Skeletal muscle tissue (tissue), 3 donors: ENCODE measurements at regions not wholly inside any gene's neighbourhood (a gene's known extent, or its start where the extent isn't known, plus 50 kb on each side); places are given as distances from the start of the nearest gene placed in this dataset.

ENCODE experiments used
- H3K27ac ChIP-seq: one replicate; pipeline ENCODE4 v1.7.0; 2013; ENCODE audit warnings: mild to moderate bottlenecking, low read depth, low read length, inconsistent platforms
- H3K27me3 ChIP-seq, 3 donors: one replicate each; pipeline ENCODE4 v1.7.0; 2013; ENCODE audit warnings: low read length in 3 of 3; ENCODE audit not compliant: control insufficient read depth in 3 of 3, insufficient read depth in 3 of 3
- H3K36me3 ChIP-seq, 3 donors: one replicate each; pipeline ENCODE4 v1.7.0; 2013; ENCODE audit warnings: low read length in 3 of 3; ENCODE audit not compliant: control insufficient read depth in 3 of 3, insufficient read depth in 3 of 3
- H3K4me1 ChIP-seq, 3 donors: one replicate each; pipeline ENCODE4 v1.7.0; 2013; ENCODE audit warnings: low read length in 3 of 3, mild to moderate bottlenecking in 3 of 3; ENCODE audit not compliant: control insufficient read depth in 3 of 3, insufficient read depth in 3 of 3
- H3K4me3 ChIP-seq, 3 donors: one replicate each; pipeline ENCODE4 v1.7.0; 2013; ENCODE audit warnings: low read length in 3 of 3
- H3K9ac ChIP-seq, 3 donors: one replicate each; pipeline ENCODE4 v1.7.0; 2013; ENCODE audit warnings: low read length in 3 of 3, mild to moderate bottlenecking in 3 of 3, moderate library complexity in 2 of 3, low read depth in 1 of 3
- H3K9me3 ChIP-seq, 3 donors: one replicate each; pipeline ENCODE4 v1.7.0; 2013; ENCODE audit warnings: low read length in 3 of 3; ENCODE audit not compliant: control insufficient read depth in 3 of 3
- donor health status: Osteomylitis.

GRCh38 chr15:96020133-96020532, 310.4 kb upstream of the NR2F2 start:
- Histone ChIP-seq H3K27ac (no peak overlapping the region), H3K27me3 (no peaks in the 10 kb centered on the region), H3K9me3 (peaks cover 0 to 2% (median 0%) of the 10 kb centered on the region in 3 donors), H3K4me3 (no peak overlapping the region), H3K36me3 (no peaks in the 10 kb centered on the region), H3K9ac (no peak overlapping the region), H3K4me1 (no peaks in the 10 kb centered on the region)

- H3K36me3 ChIP-seq, result no peaks in the 10 kb centered on the region
- H3K4me1 ChIP-seq, result no peaks in the 10 kb centered on the region
- no peak overlapping the region for H3K9ac ChIP-seq
- peaks cover 0 to 2% (median 0%) of the 10 kb centered on the region in 3 donors for H3K9me3 ChIP-seq
- no peaks in the 10 kb centered on the region for H3K27me3 ChIP-seq
- no peak overlapping the region for H3K27ac ChIP-seq
- no peak overlapping the region for H3K4me3 ChIP-seq
Observed at GRCh38 chr15:96020797-96021196, 309.7 kb upstream of the NR2F2 start.

GRCh38 chr15:96023081-96023480, 307.4 kb upstream of the NR2F2 start:
- Histone ChIP-seq H3K9ac (no peak overlapping the region), H3K9me3 (peaks cover 0 to 2% (median 0%) of the 10 kb centered on the region in 3 donors), H3K27ac (no peak overlapping the region), H3K27me3 (no peaks in the 10 kb centered on the region), H3K4me3 (no peak overlapping the region), H3K4me1 (no peaks in the 10 kb centered on the region), H3K36me3 (no peaks in the 10 kb centered on the region)

GRCh38 chr15:96027501-96027900, 303.0 kb upstream of the NR2F2 start:
- Histone ChIP-seq H3K4me1 (no peaks in the 10 kb centered on the region), H3K9me3 (peaks cover 0 to 2% (median 0%) of the 10 kb centered on the region in 3 donors), H3K9ac (no peak overlapping the region), H3K27me3 (no peaks in the 10 kb centered on the region), H3K36me3 (no peaks in the 10 kb centered on the region), H3K4me3 (no peak overlapping the region), H3K27ac (no peak overlapping the region)

- no peak overlapping the region for H3K4me3 ChIP-seq
- H3K27me3 ChIP-seq, result no peaks in the 10 kb centered on the region
- H3K4me1 ChIP-seq, result no peaks in the 10 kb centered on the region
- no peak overlapping the region for H3K27ac ChIP-seq
- no peaks in the 10 kb centered on the region for H3K9me3 ChIP-seq
- no peaks in the 10 kb centered on the region for H3K36me3 ChIP-seq
- H3K9ac ChIP-seq, result no peak overlapping the region
Observed at GRCh38 chr15:96028620-96029019, 301.9 kb upstream of the NR2F2 start.

GRCh38 chr15:96029172-96029571, 301.3 kb upstream of the NR2F2 start:
- Histone ChIP-seq H3K27ac (no peak overlapping the region), H3K27me3 (no peaks in the 10 kb centered on the region), H3K4me3 (no peak overlapping the region), H3K9me3 (no peaks in the 10 kb centered on the region), H3K9ac (no peak overlapping the region), H3K4me1 (no peaks in the 10 kb centered on the region), H3K36me3 (no peaks in the 10 kb centered on the region)

GRCh38 chr15:96031426-96032110, 298.9 kb upstream of the NR2F2 start:
- H3K27me3 ChIP-seq, result no peaks in the 10 kb centered on the region
- H3K36me3 ChIP-seq, result no peaks in the 10 kb centered on the region
- no peak overlapping the region for H3K27ac ChIP-seq
- H3K4me3 ChIP-seq, result no peak overlapping the region
- H3K9ac ChIP-seq, result no peak overlapping the region
- peaks cover 7 to 21% (median 9%) of the 10 kb centered on the region in 3 donors for H3K4me1 ChIP-seq
- no peaks in the 10 kb centered on the region for H3K9me3 ChIP-seq

GRCh38 chr15:96035091-96035490, 295.4 kb upstream of the NR2F2 start:
- Histone ChIP-seq H3K4me1 (peaks cover 7 to 25% (median 14%) of the 10 kb centered on the region in 3 donors), H3K27ac (no peak overlapping the region), H3K36me3 (no peaks in the 10 kb centered on the region), H3K4me3 (no peak overlapping the region), H3K27me3 (no peaks in the 10 kb centered on the region), H3K9me3 (no peaks in the 10 kb centered on the region), H3K9ac (no peak overlapping the region)

GRCh38 chr15:96035635-96036034, 294.9 kb upstream of the NR2F2 start:
- no peaks in the 10 kb centered on the region for H3K9me3 ChIP-seq
- H3K27me3 ChIP-seq, result no peaks in the 10 kb centered on the region
- peaks cover 7 to 25% (median 14%) of the 10 kb centered on the region in 3 donors for H3K4me1 ChIP-seq
- no peaks in the 10 kb centered on the region for H3K36me3 ChIP-seq
- no peak overlapping the region for H3K4me3 ChIP-seq
- H3K9ac ChIP-seq, result no peak overlapping the region
- H3K27ac ChIP-seq, result no peak overlapping the region

- Histone ChIP-seq H3K27me3 (no peaks in the 10 kb centered on the region), H3K27ac (no peak overlapping the region), H3K9ac (no peak overlapping the region), H3K4me3 (no peak overlapping the region), H3K9me3 (no peaks in the 10 kb centered on the region), H3K4me1 (peaks cover 7 to 25% (median 14%) of the 10 kb centered on the region in 3 donors), H3K36me3 (no peaks in the 10 kb centered on the region)
Observed at GRCh38 chr15:96037584-96037983, 292.9 kb upstream of the NR2F2 start.
